GM18873 (cell line): ENCODE measurements at regions not wholly inside any gene's neighbourhood (a gene's known extent, or its start where the extent isn't known, plus 50 kb on each side); places are given as distances from the start of the nearest gene placed in this dataset.

Experiments used
- ATAC-seq: cut with Tn5 transposase; IDR thresholded peaks from one replicate; pipeline ENCODE4 v1.9.1; 2021; ENCODE audit warnings: mild to moderate bottlenecking, moderate library complexity, moderate number of reproducible peaks; ENCODE audit not compliant: unreplicated experiment, low FRiP score

DNA sequence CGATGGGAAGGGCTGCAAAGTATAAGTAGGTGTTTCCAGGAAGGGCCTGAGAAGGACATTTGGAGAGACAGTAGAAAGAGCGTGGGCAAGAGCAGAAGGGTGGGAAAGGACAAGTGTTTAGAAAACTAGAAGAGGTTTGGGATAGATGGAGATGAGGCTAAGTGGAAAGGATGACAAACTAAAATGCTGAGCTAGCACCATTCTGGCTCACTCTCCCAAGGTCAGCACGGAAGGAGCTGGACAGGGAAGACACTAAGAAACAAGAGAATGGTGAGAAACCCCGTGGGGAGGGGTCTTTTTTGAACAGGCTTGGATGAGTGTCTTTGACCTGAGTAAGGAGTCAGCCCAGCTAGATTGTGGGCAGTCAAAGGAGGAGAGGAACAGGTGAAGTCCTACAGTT is 286.0 kb downstream of the CDK5RAP2 start:
- ATAC-seq, result no peak

DNA sequence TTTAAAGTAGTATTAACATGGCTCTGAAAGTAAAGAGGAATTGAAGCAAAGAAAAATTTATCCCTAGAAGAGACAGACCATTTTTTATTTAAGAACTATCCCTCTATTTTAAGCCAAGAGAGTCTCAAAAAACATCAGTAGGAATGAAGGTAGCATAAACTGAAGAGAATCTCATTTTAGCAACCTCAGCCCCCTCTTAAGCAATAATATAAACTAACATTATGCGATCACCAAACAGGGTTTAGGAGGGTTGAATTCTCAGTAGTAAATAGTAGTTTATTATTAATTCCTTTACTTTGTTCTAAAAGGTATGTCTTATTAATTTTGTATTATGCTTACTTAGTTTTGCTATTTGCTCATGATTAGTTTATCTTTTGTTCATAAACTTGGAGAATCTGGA is 287.4 kb downstream of the CDK5RAP2 start:
- no peak for ATAC-seq

DNA sequence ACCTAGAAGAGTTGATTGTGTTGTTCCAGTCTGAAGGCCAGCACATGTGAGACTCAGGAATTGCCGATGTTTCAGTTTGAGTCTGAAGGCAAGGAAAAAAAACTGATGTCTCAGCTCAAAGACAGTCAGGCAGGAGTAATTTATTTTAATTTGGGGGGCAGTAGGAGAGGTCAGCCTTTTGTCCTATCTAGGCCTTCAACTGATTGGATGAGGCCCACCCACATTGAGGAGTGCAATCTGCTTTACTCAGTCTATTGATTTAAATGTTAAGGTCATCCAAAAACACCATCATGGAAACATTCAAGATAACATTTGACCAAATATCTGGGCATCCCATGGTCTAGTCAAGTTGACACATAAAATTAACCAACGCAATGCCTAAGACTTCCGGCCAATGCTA is 288.9 kb downstream of the CDK5RAP2 start:
- no peak for ATAC-seq

DNA sequence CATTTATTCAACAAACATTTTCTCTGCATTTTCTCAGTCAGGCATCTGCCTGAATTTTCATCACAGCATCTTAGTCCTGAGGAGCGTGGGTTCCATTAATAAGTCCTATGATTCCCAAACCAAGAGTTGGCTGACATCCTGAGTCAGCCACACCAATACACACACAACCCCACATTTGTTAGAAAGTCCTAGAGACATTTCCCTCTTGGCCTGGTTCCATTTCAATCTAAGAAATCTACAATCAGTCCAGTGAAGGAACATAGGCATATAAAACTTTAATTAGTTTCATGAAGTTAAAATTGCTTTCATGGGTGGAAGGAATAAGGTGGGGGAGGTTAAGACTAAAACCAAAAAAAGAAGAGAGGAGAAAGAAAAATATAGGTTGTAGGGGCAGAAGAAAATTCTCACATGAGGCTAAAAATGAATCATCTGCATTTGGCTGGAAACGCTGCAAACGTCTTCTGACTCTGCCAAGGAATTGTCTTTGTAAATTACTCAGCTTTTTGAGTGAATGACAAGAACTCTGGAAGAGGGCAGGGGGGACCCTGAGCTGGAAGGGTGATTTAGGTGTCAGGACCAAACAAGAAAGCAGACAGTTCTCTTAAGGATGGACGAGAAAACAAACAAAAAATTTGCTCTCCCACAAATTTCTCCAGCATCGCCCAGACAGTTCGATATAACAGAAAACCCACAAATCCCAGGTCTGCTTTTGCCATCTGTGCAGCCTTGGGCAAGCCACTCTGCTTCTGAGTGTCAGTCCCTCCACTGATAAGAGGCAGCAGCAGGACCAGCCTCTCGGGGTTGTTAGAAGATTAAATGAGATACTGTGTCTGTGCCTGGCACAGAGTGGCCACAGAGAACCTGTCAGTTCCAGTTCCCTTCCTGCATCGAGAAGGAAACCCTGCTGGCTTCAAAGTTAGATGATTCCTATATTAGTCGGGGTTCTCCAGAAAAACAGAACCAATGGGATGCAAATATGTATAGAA is 289.7 kb downstream of the CDK5RAP2 start:
- ATAC-seq, result no peak

DNA sequence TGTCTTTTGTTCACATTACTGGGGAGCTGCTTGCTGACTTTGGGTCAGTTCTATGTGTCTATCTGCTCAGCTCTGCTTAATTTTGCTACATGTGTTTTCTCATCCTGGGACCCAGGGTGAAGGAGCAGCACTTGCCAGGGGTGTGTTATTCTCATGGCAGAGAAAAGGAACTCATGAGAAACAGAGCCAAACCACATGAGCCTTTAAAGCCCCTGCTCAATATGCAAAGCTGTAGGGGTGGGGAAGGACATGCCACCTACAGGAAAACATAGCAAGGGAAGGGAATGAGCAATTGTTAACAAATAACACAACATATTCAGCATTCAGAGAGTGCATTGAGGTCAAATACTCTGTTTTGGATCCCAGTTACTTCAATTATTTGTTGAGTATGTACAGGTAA is 290.9 kb downstream of the CDK5RAP2 start:
- no peak for ATAC-seq

DNA sequence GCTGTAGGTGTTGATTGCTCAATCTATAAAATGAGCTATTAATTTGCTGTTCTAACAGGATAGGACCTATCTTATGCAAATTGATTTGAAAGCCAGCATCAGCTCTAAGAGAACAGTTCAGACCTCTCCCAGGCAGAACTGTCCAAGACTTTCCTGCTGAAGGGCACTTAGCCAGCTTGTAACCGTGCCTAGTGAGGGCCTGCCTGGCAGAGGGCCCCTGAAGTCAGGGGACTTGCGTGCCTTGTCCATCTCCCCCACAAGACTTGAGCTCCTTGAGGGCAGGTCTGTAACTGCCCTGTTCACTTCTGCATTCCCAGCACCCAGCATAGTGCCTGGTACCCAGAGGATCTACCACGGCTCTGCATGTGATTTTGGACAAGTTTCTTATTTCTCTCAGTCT is 293.4 kb downstream of the CDK5RAP2 start:
- ATAC-seq, result no peak

DNA sequence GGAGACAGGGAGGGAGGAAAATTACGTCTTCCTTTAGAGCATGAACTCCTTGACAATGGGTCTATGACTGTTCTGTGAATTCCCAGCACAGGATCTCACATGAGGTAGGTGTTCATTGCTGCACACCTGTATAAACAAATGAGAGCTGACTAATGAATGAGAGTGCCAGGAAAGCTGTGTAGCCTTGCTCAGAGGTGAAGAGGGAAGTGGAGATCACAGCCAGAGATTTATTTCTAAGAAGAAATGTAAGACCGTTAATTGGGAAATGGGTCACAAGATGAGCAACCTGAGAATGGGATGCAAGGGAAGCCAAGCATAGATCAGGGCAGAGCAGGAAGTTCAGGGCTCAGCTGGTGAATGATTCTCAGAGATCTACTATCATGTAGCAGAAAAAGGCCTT is 295.1 kb downstream of the CDK5RAP2 start:
- no peak for ATAC-seq

DNA sequence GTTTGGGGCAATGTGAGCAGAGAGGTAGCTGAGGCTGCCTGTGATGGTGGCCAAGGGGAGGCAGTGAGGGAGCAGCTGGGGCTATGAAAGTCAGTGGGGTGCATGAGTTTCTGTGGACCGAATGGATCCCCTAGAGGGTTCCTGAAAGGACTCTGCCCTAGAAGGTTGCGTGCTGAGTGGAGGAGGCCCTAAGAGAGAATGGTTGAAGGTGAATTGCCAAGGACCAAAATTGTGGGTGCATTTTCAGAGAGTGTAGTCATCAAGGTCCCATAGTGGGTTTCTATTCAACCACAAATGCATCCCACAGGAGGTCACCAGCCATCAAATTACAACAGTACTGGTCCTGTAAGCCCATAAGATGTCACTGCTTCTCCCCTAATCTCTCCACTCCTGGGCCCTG is 298.3 kb downstream of the CDK5RAP2 start:
- no peak for ATAC-seq

DNA sequence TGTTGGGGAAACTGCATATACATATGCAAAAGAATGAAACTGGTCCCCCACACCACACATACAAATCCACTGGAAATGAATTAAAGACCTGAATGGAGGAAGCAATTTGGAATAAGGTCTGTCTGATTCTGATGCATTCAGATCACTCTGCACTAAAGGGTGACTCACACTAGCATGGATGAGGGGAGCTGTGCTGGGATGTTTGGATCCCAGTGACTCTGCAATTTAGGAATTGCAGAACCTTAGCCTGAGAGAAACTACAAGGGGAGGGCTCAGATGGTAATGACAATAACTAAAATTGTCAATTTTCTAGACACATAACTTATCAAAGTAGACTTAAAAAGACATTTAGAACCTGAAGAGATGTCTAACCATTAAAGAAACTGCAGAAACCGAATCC is 312.0 kb downstream of the CDK5RAP2 start:
- ATAC-seq, result no peak

DNA sequence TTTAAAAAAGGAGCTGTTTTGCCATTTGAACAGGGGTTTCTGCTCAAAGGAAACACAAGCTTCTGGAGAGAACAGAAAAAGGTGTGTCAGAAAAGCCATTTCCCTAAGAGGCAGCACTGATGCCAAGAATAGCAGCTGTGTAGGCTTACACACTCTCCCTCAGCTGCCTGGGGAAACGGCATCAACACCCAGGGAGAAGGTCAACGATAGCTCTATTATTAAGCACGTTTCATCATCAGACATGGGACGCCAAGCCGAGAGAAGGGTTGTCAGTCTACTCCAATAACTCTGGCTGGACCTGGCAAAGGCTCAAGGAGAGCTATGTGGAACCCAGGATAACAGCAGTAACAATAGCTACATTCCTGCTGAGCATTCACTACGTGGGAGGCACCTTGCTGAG is 314.2 kb downstream of the CDK5RAP2 start:
- ATAC-seq, result no peak

DNA sequence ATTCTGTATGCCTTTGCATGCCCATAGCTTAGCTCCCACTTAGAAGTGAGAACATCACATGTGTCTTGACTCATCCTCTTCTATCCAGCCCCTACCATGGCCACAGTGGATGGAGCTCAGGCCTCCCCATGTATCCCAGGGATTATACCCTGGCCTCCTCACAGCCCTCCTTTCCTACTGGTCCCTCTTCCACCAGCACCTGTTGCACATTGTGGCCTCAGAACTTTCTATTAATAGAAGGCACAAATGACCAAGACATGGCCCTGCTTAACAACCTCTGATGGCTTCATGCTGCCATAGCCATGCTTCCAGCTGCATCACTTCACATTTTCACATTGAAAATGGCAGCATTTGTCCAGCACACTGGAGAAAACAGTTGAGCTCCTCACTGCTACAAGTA is 315.4 kb downstream of the CDK5RAP2 start:
- no peak for ATAC-seq

DNA sequence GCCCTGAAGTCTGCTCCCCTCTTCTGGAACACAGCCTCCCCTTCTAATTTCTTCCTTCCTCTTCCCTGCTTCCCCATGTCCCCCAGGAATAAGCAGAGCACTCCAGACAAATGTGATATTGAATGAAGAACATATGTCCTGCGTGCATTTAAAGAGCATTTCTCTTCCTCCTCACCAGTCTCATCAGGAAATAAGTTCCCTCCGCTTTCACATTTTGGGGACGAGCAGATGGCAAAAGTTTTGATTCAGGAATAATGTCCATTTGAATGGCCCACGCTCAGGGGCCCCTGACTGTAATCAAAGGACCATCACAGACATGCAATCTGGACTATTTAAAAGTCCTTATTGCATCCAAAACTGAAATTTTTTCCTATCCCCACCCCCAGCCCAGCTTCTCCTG is 316.1 kb downstream of the CDK5RAP2 start:
- no peak for ATAC-seq

DNA sequence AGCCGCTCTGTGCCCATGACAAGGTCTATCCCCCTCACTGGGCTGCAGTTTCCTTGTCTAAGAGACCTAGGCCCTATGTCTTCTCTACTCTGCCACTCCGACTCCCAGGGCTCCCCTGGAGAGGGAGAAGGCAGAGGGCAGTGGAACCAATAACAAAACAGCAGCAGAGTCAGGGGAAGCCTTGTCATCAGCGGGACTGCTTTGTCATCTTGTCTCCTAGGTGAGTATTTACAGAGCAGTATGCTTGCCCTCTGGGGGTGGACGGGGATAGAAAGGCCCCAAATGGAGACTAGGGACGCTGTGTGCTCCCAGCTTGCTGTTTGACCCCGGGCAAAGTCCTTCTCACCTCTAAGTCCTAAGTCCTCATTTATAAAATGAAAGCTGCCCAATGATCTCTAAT is 318.5 kb downstream of the CDK5RAP2 start:
- ATAC-seq, result no peak

DNA sequence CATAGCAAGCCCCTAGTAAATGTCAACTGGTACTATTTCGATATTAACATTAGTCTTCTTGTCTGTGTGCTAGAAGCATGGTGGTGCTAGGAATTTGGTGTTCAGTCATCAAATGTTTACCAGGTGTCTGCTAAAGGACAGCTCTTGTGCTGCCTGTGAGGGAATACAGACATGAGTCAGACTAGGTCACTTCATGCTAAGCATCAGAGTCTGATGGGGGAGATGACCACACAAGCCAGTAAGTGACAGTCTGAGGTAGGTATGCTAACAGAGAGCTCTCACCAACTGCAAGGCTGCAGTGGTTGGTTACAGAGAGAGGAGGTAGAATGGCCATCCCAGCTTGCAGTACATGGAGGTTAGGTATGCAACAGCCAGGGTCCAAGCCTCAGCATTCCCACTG is 320.9 kb downstream of the CDK5RAP2 start:
- no peak for ATAC-seq

DNA sequence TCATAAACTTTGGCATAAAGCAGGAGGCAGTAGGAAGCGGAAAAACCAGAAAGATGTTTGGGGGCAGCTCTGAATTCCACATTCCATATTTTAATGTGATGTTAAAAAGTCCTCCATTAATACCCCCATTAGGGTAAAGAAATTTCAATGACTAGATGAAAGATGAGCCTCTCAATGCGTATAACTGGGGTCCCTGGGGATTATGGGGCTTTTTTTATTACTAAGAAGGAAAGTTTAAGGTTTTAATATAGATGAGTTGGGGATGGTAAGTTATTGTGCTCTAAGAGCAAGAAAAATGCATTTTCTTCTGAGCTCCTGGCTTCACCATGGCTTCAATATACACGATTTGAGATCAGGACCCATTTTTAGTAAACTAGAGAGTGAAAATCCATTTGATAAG is 321.9 kb downstream of the CDK5RAP2 start:
- no peak for ATAC-seq

DNA sequence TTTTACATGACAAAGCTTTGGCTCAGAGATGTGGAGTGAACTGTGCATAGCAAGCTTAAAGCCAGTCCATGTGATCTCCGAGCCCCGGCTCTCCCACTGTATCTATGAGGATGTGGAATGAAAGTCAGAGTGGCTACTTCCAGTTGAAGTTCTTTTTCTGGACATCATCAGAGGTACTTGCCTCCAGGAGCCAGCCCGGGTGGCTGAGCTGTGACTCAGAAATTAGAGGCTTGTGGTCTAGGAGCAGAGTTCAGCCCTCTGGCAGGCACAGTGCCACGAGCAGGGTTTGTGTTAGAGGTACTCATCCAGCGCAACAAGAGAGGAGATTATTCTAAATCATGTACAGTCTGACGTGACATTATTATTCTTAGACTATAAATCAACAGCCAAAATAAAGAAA is 322.5 kb downstream of the CDK5RAP2 start:
- ATAC-seq, result no peak

DNA sequence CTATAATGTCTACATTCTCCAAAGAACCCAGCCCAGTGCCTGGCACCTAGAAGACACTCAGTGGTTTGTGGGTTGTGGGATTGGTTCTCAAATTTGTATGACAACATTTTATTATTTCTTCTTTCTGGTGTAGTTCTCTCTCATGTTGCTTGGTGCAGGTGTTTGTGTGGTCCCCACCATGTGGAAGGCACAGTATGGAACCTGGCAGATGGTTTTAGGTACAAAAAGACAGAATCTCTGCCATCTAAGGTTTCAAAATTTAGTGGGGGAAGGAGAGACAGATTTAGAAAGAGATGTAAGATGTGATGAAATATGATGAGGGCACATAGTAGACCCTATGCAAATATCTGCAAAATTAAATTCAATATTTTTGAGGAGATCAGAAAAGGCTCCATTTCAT is 323.8 kb downstream of the CDK5RAP2 start:
- ATAC-seq, result no peak

DNA sequence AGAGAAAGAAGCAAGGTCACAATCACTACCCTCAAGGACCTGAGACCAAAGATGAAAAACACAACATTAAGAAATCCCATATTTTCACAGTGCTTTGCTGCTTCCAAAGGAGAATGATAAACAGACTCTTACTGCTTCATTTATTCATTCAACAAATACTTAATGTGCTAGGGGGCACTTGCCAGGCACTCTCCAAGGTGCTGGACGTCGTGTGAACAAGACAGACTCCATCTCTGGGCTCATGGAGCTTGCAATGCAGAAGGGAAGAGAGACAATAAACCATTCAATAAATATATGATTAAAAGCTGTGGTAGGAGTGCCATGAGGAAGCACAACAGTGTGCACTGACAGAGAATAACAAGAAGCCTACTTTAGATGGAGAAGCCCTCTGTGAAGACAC is 327.7 kb downstream of the CDK5RAP2 start:
- no peak for ATAC-seq

DNA sequence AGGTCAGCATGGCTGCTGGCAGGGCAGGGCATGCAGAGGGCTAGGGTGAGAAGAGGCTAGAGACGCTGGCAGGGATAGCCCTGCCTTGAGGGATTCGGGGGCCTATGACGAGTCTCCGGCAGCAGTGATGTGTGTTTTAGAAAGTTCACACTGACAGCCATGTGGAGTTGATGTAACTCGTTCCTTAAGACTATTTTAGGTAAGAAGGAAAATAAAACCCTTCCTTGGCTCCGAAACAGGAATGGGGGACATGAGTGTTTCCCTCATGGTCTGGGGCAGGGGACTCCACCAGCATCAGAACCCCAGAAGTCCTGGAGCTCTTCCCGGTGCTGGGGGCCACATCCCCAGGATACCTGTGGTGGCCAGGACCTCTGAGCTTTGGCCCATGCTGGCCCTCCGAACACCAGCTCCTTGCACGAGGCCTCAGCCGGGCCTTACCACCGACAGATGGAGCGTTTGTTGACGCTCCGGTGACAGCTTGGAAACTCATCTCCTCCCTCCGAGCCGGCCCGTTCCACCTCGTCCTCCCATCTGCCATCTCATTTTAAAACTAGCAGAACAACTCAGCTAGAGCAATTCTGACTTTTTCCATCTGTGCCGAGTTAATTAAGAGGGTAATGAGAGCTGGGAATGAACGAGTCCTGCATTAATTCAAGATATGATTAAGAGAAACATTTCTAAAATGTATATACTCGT is 337.7 kb downstream of the CDK5RAP2 start:
- no peak for ATAC-seq

DNA sequence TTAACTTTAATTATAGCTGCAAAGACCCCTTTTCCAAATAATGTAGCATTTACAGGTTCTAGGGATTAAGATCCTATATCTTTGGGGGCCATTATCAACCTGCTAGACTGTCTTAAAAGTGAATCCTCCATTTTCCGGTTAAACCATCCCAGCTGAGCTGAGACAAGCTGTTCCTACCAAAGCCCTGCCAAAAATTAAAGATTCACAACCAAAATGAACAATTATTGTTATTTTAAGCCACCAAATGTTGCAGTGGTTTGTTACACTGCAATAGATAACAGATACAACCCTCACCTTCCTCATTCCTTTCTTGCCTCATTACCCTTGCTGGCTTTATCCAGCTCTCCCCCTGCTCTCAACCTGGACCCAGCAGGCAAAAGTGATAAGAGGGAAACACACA is 343.4 kb downstream of the CDK5RAP2 start:
- ATAC-seq, result no peak

DNA sequence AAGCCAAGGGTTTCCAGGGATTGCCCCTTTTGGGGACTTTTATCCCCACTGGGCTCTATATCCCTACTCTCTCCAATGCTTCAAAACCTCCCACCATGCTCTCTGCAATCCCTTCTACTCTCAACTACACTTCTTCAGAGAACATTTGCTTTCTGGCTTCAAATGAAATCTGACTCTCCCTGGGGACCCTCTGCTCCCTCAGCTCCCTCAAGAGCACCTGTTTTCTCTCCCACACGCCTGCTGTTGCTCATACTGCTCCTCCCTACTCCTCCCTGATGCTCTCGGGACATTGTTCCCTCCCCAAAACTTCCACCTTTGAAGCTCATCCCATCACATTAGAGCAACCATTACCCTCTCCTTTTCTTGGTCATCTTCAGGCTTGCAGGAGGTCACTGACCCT is 344.9 kb downstream of the CDK5RAP2 start:
- ATAC-seq, result no peak

DNA sequence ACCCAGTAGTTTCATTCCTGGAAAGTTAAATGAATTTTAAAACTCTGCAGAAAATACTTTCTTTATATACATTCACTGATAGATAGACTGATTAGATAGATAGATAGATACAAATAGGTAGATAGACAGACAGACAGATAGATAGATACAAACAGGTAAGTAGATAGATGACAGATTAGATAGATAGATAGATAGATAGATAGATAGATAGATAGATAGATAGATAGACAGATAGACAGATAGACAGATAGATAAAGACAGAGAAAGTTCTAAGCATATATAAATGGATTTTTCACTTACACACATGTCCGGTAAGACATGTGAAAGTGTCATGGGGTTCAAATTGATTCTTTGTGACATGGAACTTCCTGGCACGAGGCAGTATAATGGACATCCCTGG is 349.7 kb downstream of the CDK5RAP2 start:
- ATAC-seq, result no peak
